Endothelial cell of umbilical vein (primary cell): ENCODE measurements at regions not wholly inside any gene's neighbourhood (a gene's known extent, or its start where the extent isn't known, plus 50 kb on each side); places are given as distances from the start of the nearest gene placed in this dataset.

ENCODE experiments used
- BruUV-seq: library from RNA; stranded (reverse); fragments of 400-500 nt; replicated peaks from 2 replicates; lab custom pipeline; 2021; lab: Mats Ljungman, UMichigan
- CTCF ChIA-PET: fragments of 300-600, 350-600 bp; sonication (Branson Sonifier 250); formaldehyde crosslinking; loops from one replicate; lab custom pipeline; 2021; ENCODE audit warnings: antibody characterized with exemption, inconsistent platforms; lab: Charles Lee
- POLR2A ChIA-PET: fragments of 300-600, 350-600 bp; sonication (Branson Sonifier 250); formaldehyde crosslinking; loops from one replicate; lab custom pipeline; 2021; ENCODE audit warnings: antibody characterized with exemption, inconsistent platforms; lab: Charles Lee
- DNase-seq: peaks from one replicate; pipeline ENCODE4 v3.0.0-alpha.2; 2011; ENCODE audit warnings: low read depth, low spot score
- FAIRE-seq: peaks from 2 replicates; lab custom pipeline; 2011; peaks lifted over from hg19 to GRCh38; lab: Jason Lieb, UNC
- H2AFZ ChIP-seq: 2 replicates; pipeline ENCODE4 v1.6.0; 2012; ENCODE audit warnings: low read depth, low read length, control low read depth, inconsistent platforms
- H3K27ac ChIP-seq: 2 replicates; pipeline ENCODE4 v1.5.1; 2011; ENCODE audit warnings: low read depth, mild to moderate bottlenecking, control low read depth, low read length, moderate library complexity; ENCODE audit not compliant: insufficient read depth
- H3K27me3 ChIP-seq, 2 experiments: 2 replicates each; pipeline versions ENCODE4 v1.6.0 to v1.6.1; 2011; ENCODE audit warnings: low read length in 2 of 2, mixed read lengths in 1 of 2; ENCODE audit not compliant: control insufficient read depth in 2 of 2, insufficient read depth in 2 of 2
- H3K36me3 ChIP-seq, 2 experiments: 2 replicates in 1 of 2; 3 replicates in 1 of 2; pipeline ENCODE4 v1.5.1; 2011; ENCODE audit warnings: low read length in 2 of 2, mild to moderate bottlenecking in 1 of 2, moderate library complexity in 1 of 2; ENCODE audit not compliant: control insufficient read depth in 2 of 2, insufficient read depth in 2 of 2; ENCODE audit errors: extremely low read depth in 1 of 2
- H3K4me1 ChIP-seq: 3 replicates; pipeline ENCODE4 v1.5.1; 2011; ENCODE audit warnings: mild to moderate bottlenecking, low read length; ENCODE audit not compliant: control insufficient read depth, insufficient read depth; ENCODE audit errors: extremely low read depth
- H3K4me2 ChIP-seq: 2 replicates; pipeline ENCODE4 v1.6.1; 2011; ENCODE audit warnings: low read length, control low read depth, mixed read lengths; ENCODE audit not compliant: insufficient read depth
- H3K4me3 ChIP-seq, 3 experiments: fragments of 200-600 bp in 1 of 3; sonication (generic), shearing (Covaris generic) in 1 of 3; replicated peaks in 1 of 3; 2 replicates each; pipeline ENCODE4 v1.5.1; 2011 to 2016; ENCODE audit warnings: control low read depth in 3 of 3, low read length in 3 of 3, mild to moderate bottlenecking in 2 of 3, inconsistent platforms in 1 of 3, low read depth in 1 of 3, moderate library complexity in 1 of 3; ENCODE audit not compliant: insufficient read depth in 1 of 3
- H3K79me2 ChIP-seq: 2 replicates; pipeline ENCODE4 v1.6.0; 2012; ENCODE audit warnings: low read length, inconsistent platforms; ENCODE audit not compliant: control insufficient read depth, insufficient read depth
- H3K9ac ChIP-seq: replicated peaks from 2 replicates; pipeline ENCODE3; 2011; ENCODE audit warnings: low read length, control low read depth; ENCODE audit not compliant: insufficient read depth; ENCODE audit errors: extremely low read depth
- H3K9me1 ChIP-seq: replicated peaks from 3 replicates; pipeline ENCODE4 v1.6.0; 2011; ENCODE audit warnings: mild to moderate bottlenecking, low read length; ENCODE audit not compliant: control insufficient read depth, insufficient read depth; ENCODE audit errors: extremely low read depth
- H3K9me3 ChIP-seq: replicated peaks from 2 replicates; pipeline ENCODE4 v1.5.1; 2012; ENCODE audit warnings: low read length, inconsistent platforms; ENCODE audit not compliant: control insufficient read depth, insufficient read depth
- H4K20me1 ChIP-seq: replicated peaks from 2 replicates; pipeline ENCODE3; 2011; ENCODE audit warnings: mild to moderate bottlenecking, low read length; ENCODE audit not compliant: control insufficient read depth, insufficient read depth; ENCODE audit errors: extremely low read depth
- EZH2 ChIP-seq: IDR thresholded peaks from 2 replicates; pipeline ENCODE4 v1.6.1; 2012; ENCODE audit warnings: borderline replicate concordance, low read depth, mild to moderate bottlenecking, moderate library complexity, low read length, inconsistent platforms; ENCODE audit not compliant: severe bottlenecking
- FOS ChIP-seq: IDR thresholded peaks from 2 replicates; pipeline ENCODE4 v1.6.1; 2011; ENCODE audit warnings: mild to moderate bottlenecking, low read length, moderate library complexity, borderline replicate concordance; ENCODE audit not compliant: insufficient read depth
- GATA2 ChIP-seq: IDR thresholded peaks from 2 replicates; pipeline ENCODE4 v1.7.0; 2011; ENCODE audit warnings: low read depth, mild to moderate bottlenecking, moderate library complexity, mixed read lengths, low read length; ENCODE audit not compliant: insufficient read length, insufficient read depth
- JUN ChIP-seq: IDR thresholded peaks from 2 replicates; pipeline ENCODE4 v1.6.1; 2011; ENCODE audit warnings: borderline replicate concordance, low read depth; ENCODE audit not compliant: insufficient read length, insufficient read depth
- MAX ChIP-seq: IDR thresholded peaks from 2 replicates; pipeline ENCODE4 v1.6.1; 2011; ENCODE audit not compliant: insufficient read depth, insufficient read length
- MYC ChIP-seq: IDR thresholded peaks from one replicate; pipeline ENCODE4 v1.6.1; 2011; ENCODE audit warnings: mild to moderate bottlenecking, low read depth, low read length
- POLR2A ChIP-seq: IDR thresholded peaks from 2 replicates; pipeline ENCODE4 v1.6.1; 2012; ENCODE audit warnings: low read depth, mild to moderate bottlenecking, control low read depth, low read length
- POLR2AphosphoS5 ChIP-seq: IDR thresholded peaks from 2 replicates; pipeline ENCODE4 v1.6.1; 2012; ENCODE audit warnings: low read depth, mild to moderate bottlenecking, control low read depth, low read length, moderate library complexity; ENCODE audit not compliant: insufficient read depth
- dilution Hi-C: fragments of 300-500 bp; cut with MboI; formaldehyde crosslinking; loops from one replicate; pipeline ENCODE4 v1.15.0; 2019; ENCODE audit warnings: low sequenced_read_pairs; ENCODE audit not compliant: extremely low pct_ligation_motif_present
- intact Hi-C: fragments of 100-400 bp; cut with micrococcal nuclease; formaldehyde crosslinking; loops from one replicate; pipeline ENCODE4 v1.10.0; 2022
- TF ChIP-seq, protein P1 (sequence below), 2 donors: IDR thresholded peaks; 1 replicate in 1 of 2; 2 replicates in 1 of 2; pipeline ENCODE4 v1.5.1; 2011; ENCODE audit warnings: low read length in 2 of 2, mild to moderate bottlenecking in 2 of 2, moderate library complexity in 2 of 2, control low read depth in 1 of 2, inconsistent platforms in 1 of 2, low read depth in 1 of 2; ENCODE audit not compliant: insufficient read depth in 1 of 2; ENCODE audit errors: extremely low read depth in 1 of 2

GRCh38 chr2:59191781-59192180 lies 950.7 kb upstream of the FANCL start:
- dilution Hi-C loops = no loop called here
- Histone ChIP-seq H3K4me1 (no peaks in the 10 kb centered on the region), H3K9me1 (no peaks in the 10 kb centered on the region), H2AFZ (no peak overlapping the region), H3K4me2 (no peak overlapping the region), H3K79me2 (no peaks in the 10 kb centered on the region), H3K9ac (no peak overlapping the region), H3K4me3 (no peak overlapping the region), H3K27me3 (no peaks in the 10 kb centered on the region), H4K20me1 (no peaks in the 10 kb centered on the region), H3K9me3 (no peaks in the 10 kb centered on the region), H3K36me3 (no peaks in the 10 kb centered on the region), H3K27ac (no peak overlapping the region)
- BruUV-seq = no TSS peak
- TF ChIP-seq MAX (no peak), JUN (no peak), GATA2 (no peak), MYC (no peak), POLR2A (no peak), POLR2AphosphoS5 (no peak), EZH2 (no peak)
- no peak for DNase-seq
- ChIA-PET POLR2A (no interaction called here), CTCF (no interaction called here)
- FAIRE-seq = no peak
- intact Hi-C loops = no loop called here

DNA sequence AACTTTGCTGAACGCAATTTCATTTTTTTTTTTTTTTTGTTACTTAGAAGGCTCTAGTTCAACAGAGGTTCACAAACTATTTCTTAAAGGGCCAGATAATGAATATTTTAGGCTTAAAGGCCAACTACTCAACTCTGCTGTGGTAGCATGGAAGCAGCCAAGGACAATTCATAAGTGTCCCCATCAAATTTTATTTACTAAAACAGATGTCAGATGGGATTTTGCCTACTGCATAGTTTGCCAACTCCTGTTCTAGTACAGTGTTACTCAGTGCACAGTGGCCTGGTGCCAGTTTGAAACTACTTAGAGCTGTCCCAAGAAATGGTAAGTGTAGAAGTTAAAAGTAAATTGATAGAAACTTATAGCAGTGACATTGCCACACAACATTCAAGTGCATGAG lies 949.4 kb upstream of the FANCL start:
- no peaks in the 10 kb centered on the region for H3K9me3 ChIP-seq
- no peaks in the 10 kb centered on the region for H3K36me3 ChIP-seq
- no peak for DNase-seq
- H3K4me2 ChIP-seq = no peak overlapping the region
- no peaks in the 10 kb centered on the region for H3K27me3 ChIP-seq
- no peak overlapping the region for H3K9ac ChIP-seq
- no peaks in the 10 kb centered on the region for H3K9me1 ChIP-seq
- H3K79me2 ChIP-seq = no peaks in the 10 kb centered on the region
- FAIRE-seq = no peak
- TF ChIP-seq MAX (no peak), POLR2A (no peak), GATA2 (no peak), MYC (no peak), JUN (no peak), POLR2AphosphoS5 (no peak), EZH2 (no peak), FOS (no peak)
- TF ChIP-seq, protein P1, sequence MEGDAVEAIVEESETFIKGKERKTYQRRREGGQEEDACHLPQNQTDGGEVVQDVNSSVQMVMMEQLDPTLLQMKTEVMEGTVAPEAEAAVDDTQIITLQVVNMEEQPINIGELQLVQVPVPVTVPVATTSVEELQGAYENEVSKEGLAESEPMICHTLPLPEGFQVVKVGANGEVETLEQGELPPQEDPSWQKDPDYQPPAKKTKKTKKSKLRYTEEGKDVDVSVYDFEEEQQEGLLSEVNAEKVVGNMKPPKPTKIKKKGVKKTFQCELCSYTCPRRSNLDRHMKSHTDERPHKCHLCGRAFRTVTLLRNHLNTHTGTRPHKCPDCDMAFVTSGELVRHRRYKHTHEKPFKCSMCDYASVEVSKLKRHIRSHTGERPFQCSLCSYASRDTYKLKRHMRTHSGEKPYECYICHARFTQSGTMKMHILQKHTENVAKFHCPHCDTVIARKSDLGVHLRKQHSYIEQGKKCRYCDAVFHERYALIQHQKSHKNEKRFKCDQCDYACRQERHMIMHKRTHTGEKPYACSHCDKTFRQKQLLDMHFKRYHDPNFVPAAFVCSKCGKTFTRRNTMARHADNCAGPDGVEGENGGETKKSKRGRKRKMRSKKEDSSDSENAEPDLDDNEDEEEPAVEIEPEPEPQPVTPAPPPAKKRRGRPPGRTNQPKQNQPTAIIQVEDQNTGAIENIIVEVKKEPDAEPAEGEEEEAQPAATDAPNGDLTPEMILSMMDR (IDR thresholded peaks at IDR 0.05; ENCODE audit: extremely low read depth in 1 of 2, insufficient read depth in 1 of 2, low read depth in 1 of 2, low read length in 2 of 2) = no peak
- H2AFZ ChIP-seq = no peak overlapping the region
- no TSS peak for BruUV-seq
- CTCF ChIA-PET = no interaction called here
- no peaks in the 10 kb centered on the region for H4K20me1 ChIP-seq
- dilution Hi-C loops = no loop called here
- intact Hi-C loops = no loop called here
- H3K4me1 ChIP-seq = no peaks in the 10 kb centered on the region
- POLR2A ChIA-PET = no interaction called here
- H3K4me3 ChIP-seq = no peak overlapping the region
- no peak overlapping the region for H3K27ac ChIP-seq
